GM12891 (cell line): ENCODE measurements at regions not wholly inside any gene's neighbourhood (a gene's known extent, or its start where the extent isn't known, plus 50 kb on each side); places are given as distances from the start of the nearest gene placed in this dataset.

Experiments
- PAX5 ChIP-seq: IDR thresholded peaks from 2 replicates; pipeline ENCODE4 v1.6.1; 2011; ENCODE audit warnings: low read length, moderate library complexity, mild to moderate bottlenecking; ENCODE audit not compliant: insufficient read depth, severe bottlenecking
- POLR2A ChIP-seq: IDR thresholded peaks from 2 replicates; pipeline ENCODE4 v1.6.1; 2011; ENCODE audit warnings: low read depth, low read length, control low read depth
- POLR2AphosphoS5 ChIP-seq: IDR thresholded peaks from 2 replicates; pipeline ENCODE4 v1.6.1; 2011; ENCODE audit warnings: low read depth, low read length, control low read depth
- POU2F2 ChIP-seq: IDR thresholded peaks from 2 replicates; pipeline ENCODE4 v1.6.1; 2011; ENCODE audit warnings: low read depth, mild to moderate bottlenecking, control low read depth, low read length, moderate library complexity
- SPI1 ChIP-seq: IDR thresholded peaks from 2 replicates; pipeline ENCODE4 v1.6.1; 2011; ENCODE audit warnings: low read depth, low read length, control low read depth
- TAF1 ChIP-seq: IDR thresholded peaks from 2 replicates; pipeline ENCODE4 v1.6.1; 2011; ENCODE audit warnings: low read depth, low read length, control low read depth

- TF ChIP-seq TAF1 = no peak
- TF ChIP-seq POLR2AphosphoS5 = no peak
- no peak for TF ChIP-seq POLR2A
- no peak for TF ChIP-seq SPI1
- TF ChIP-seq POU2F2 = no peak
- no peak for TF ChIP-seq PAX5
These were observed 304.9 kb upstream of the KYNU start for GRCh38 chr2:142572346-142573132.
